ENCODE measurements at regions not wholly inside any gene's neighbourhood (a gene's known extent, or its start where the extent isn't known, plus 50 kb on each side); places are given as distances from the start of the nearest gene placed in this dataset.

DNA sequence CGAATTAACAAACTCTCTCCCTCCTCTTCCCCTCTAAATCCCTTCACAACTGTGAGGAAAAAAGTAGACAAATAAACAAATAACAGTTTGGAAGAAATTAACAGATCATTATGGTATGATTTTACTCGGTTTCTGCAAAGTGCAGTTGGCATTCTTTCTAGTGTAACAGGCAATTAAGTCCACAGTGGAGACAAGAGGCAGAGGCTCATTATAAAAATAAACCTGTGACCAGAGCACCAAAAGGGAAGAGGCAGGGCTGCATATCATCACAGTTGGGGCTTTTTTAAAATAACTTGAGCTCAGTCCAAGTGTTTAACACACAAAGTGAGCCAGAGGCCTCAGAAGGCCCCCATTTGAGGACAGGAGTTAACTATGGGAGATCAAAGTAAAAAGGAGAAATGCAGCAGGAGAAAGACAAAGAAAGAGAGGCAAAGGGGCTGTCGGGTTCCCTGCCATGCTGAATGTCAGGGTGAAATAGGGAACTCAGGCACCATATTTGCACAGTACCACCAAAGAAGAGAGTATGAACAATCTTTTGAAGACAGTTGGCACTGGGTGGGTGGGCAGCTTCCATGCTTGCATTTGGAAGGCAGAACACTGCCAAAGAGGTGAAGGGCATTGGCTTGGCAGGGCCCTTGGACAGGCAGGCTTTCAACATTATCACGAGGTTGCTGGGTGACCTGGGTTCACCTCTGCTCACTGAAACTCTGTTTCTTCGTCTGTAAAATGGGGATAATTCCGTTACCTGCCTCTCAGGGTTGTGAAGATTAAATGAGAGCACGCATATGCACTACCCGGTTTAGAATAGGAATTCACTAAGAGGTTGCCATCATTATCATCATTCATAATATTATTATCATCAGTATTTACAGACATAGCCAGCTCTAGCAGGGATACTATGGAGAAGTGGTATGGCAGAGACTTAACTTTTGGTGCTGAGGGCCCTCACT, 134.5 kb downstream of the MEX3B start:
- TF ChIP-seq, protein P1, sequence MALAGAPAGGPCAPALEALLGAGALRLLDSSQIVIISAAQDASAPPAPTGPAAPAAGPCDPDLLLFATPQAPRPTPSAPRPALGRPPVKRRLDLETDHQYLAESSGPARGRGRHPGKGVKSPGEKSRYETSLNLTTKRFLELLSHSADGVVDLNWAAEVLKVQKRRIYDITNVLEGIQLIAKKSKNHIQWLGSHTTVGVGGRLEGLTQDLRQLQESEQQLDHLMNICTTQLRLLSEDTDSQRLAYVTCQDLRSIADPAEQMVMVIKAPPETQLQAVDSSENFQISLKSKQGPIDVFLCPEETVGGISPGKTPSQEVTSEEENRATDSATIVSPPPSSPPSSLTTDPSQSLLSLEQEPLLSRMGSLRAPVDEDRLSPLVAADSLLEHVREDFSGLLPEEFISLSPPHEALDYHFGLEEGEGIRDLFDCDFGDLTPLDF (CRISPR knock-in tag; IDR thresholded peaks at IDR 0.05): no peak
- no peak for TF ChIP-seq KAT7 (CRISPR knock-in tag; IDR thresholded peaks at IDR 0.05; ENCODE audit: borderline replicate concordance)
- TF ChIP-seq NR3C1 (CRISPR knock-in tag; conservative IDR thresholded peaks at IDR 0.05; ENCODE audit: low read depth): no peak
- TF ChIP-seq, protein P2, sequence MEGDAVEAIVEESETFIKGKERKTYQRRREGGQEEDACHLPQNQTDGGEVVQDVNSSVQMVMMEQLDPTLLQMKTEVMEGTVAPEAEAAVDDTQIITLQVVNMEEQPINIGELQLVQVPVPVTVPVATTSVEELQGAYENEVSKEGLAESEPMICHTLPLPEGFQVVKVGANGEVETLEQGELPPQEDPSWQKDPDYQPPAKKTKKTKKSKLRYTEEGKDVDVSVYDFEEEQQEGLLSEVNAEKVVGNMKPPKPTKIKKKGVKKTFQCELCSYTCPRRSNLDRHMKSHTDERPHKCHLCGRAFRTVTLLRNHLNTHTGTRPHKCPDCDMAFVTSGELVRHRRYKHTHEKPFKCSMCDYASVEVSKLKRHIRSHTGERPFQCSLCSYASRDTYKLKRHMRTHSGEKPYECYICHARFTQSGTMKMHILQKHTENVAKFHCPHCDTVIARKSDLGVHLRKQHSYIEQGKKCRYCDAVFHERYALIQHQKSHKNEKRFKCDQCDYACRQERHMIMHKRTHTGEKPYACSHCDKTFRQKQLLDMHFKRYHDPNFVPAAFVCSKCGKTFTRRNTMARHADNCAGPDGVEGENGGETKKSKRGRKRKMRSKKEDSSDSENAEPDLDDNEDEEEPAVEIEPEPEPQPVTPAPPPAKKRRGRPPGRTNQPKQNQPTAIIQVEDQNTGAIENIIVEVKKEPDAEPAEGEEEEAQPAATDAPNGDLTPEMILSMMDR (IDR thresholded peaks at IDR 0.05): no peak
